ENCODE measurements at regions not wholly inside any gene's neighbourhood (a gene's known extent, or its start where the extent isn't known, plus 50 kb on each side); places are given as distances from the start of the nearest gene placed in this dataset.

GRCh38 chr4:18842431-18842830, 820.9 kb upstream of the LCORL start:
- TF ChIP-seq EP300 (IDR thresholded peaks at IDR 0.05): no peak
- no peak for TF ChIP-seq POLR2A (IDR thresholded peaks at IDR 0.05)
